Neural cell (in vitro differentiated cells): ENCODE measurements at regions not wholly inside any gene's neighbourhood (a gene's known extent, or its start where the extent isn't known, plus 50 kb on each side); places are given as distances from the start of the nearest gene placed in this dataset.

Source experiments
- CTCF ChIP-seq: fragments of 450-650 bp; IDR thresholded peaks from 2 replicates; pipeline ENCODE4 v1.5.1; 2014; ENCODE audit warnings: antibody characterized with exemption, mild to moderate bottlenecking, moderate library complexity; ENCODE audit not compliant: poor library complexity, severe bottlenecking
- EZH2 ChIP-seq: fragments of 200-600, 300-800 bp; shearing (Covaris generic), sonication (generic); IDR thresholded peaks from 2 replicates; pipeline ENCODE4 v1.6.1; 2014; ENCODE audit warnings: antibody characterized with exemption, low read length, borderline replicate concordance, mild to moderate bottlenecking; ENCODE audit not compliant: insufficient read depth, poor library complexity, severe bottlenecking
- RAD21 ChIP-seq: fragments of 450-650 bp; conservative IDR thresholded peaks from 2 replicates; pipeline ENCODE4 v1.6.1; 2014; ENCODE audit warnings: antibody characterized with exemption, mild to moderate bottlenecking, moderate library complexity
- REST ChIP-seq: IDR thresholded peaks from 2 replicates; pipeline ENCODE4 v1.6.1; 2012; ENCODE audit warnings: borderline replicate concordance

GRCh38 chr11:119501777-119502405 is 78.9 kb upstream of the THY1 start:
- TF ChIP-seq REST (no peak), CTCF (no peak), EZH2 (no peak), RAD21 (no peak)
